Medulla oblongata (tissue), 1 donor: ENCODE measurements at regions not wholly inside any gene's neighbourhood (a gene's known extent, or its start where the extent isn't known, plus 50 kb on each side); places are given as distances from the start of the nearest gene placed in this dataset.

Experiments
- DNase-seq: peaks from one replicate; pipeline ENCODE4 v3.0.0-alpha.2; 2015; ENCODE audit errors: extremely low spot score

DNA sequence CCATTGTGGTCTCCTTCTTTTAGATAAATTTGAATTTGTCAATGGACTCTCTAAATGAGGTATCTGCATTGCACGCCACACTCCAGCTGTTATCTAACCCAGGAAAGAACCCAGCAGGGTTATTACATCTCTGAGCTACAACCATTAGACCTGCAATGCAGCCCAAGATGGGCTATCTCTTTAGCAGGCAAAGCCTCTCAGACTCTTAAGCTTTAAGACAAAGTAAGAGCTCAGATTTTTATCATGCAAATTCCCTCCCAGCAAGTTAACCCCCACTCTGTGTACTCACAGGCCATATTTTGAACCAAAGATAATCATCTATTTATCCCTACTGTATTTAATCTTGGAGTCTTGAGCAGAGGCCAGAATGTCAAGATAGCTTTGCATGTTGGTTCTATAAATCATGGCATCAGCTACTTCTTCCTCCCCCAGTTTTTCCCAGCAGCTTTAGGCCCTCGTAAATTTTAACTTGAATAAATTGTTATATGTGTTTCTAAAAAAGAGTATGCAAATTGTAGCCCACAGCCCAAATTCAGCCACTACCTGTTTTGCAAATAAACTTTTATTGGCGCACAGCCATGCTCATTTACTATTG, 273.7 kb upstream of the PKDCC start:
- no peak for DNase-seq

DNA sequence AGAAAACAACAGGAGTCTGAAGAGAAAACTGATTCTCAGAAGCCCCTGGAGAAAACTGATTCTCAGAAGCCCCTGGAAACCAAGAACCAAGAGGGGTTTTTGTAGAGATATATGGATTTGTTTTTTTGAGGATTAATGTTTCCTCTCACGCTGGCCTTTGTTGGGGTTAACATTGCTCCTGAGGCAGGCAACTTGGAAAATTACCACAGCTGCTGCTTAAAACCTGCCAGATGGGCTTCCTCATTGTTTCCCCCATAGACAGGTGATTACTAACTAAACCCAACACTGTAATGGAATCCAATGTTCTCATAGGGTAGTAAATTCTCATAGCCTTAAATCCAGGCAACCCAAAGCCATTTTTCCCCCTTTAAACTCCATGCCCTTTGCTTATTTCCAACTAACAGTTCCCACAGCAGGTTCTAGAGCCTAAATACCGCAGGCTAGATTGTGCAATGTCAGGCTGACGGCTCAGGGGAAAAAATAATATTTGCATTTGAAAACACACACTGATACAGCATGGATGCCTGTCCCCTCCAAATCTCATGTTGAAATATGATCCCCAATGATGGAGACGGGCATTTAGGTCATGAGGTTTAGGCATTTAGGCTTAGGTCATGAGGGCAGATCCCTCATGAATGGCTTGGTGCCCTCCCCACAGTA, 272.3 kb upstream of the PKDCC start:
- no peak for DNase-seq

DNA sequence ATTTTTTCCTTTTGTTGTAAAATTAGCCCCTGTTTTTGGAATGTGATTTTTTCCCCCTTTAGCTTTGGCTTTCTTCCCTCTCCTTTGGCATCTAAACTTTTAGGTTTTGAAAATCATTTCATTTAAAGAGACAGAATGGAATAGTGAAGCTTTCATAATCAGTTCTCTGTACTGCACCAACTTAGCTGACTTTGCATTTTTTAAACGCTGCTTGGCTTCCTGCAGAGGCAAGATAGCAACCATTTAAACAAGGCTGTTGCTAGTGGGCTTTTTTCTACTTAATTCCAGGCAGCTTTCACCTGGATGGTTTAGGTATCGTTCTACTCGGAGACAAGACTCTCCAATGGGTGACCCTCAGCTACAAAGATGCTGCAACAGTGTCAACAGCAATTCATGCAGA, 267.9 kb upstream of the PKDCC start:
- DNase-seq = no peak

DNA sequence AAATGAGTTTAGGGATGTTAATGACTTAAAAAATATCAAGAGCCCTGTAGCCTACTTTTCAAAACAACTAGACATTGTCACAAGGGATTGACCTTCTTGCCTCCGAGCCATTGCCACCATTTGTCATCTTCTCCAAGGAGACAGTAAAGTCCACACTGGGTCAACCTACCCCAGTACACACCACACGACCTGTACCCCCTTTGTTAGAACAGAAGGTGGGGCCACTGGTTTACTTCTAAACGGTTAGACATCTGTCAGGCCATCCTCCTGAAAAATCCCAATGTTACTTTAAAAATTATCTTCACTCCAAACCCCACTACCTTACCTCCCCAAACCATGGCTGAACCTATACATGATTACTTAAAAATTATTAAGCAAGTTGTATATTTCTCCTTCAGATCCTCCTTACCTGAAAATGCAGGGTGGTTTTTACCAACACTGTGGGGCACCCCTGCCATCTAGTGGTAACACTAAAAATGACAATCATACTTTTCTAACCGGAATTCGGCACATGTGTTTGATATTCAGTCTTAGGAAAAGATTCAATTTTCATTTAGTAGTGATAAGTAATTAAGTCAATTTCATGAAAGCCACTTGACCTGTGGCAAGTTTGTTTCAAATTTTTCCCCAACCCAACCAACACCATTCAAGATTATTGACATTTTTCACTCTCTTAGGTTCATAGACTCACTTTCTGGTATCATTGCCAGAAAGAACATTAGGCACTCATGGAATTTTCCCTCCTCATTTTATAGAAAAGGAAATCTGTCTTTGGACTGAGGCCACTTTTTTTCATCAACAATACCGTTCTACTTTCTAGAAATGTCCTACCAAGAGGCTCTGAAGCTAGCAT, 265.3 kb upstream of the PKDCC start:
- peak; percentile 52 for DNase-seq

DNA sequence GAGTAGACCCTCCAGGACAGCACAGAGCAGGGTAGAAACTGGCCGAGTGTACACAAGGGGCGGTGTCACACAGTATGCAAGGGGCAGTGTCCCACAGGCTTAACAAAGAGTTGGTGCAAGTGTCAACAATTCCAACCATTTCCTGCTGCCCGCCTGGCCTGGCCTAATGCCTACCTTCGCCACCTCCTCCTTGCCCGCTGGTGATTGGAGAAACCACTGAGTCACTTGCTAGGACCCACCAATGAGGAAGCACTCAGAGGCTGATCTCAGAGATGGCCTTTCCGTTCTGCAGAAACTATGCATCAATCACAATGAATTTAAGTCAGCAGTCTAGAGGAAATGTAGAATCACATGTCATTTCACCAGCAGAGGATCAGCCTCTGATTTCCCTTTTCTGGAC, 263.3 kb upstream of the PKDCC start:
- no peak for DNase-seq

DNA sequence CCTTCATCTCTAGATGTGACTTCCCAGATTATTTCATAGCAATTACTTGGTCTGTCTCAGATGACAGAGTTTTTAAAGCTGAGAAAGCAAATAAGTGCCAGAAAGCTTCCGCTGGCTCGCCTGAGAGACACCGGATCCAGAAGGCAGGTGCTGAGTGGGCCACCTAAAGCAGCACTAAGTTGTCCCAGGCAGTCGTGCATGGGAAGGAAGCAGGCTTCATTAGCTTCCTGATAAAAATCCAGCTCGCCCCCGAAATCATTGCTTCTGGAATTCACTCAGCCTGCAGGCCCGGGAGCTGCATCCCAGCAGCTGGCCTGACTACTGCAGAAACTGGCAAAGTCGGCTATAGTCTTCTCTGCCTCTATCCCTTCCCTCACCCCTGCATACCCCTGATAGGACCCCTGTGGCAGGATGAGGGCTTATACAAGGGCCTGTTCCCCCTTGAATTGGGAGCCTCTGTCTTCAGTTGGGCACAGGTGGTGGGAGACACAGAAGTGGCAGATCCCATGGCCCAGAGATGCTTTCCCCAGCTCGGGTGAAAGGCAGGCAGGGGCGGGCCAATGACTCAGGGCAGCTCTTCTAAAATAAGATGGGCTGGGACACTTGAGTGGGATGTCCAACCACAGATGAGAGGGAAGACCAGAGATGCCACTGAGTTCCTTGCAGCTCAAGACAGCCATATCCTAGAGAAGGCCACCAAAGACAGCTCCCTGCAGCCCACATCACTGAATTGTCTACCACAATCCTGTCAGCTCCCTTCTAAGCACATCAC, 262.4 kb upstream of the PKDCC start:
- no peak for DNase-seq

DNA sequence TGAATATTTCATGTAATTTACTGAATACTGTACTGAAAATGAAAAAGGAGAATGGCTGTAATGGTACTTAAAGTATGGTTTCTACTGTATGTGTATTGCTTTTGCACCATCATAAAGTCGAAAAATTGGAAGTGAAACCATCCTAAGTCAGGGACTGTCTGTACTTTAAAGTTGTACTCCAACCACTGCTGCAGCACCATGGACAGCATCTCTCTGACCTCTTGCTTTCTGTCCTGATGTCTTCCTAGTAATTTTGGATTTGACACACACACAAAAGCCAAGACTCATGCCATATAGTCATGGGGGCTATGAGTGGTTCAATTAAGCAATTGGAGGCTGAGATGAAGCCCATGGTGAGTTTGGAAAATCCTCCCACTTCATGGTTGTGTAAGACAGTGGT, 256.3 kb upstream of the PKDCC start:
- DNase-seq = no peak

DNA sequence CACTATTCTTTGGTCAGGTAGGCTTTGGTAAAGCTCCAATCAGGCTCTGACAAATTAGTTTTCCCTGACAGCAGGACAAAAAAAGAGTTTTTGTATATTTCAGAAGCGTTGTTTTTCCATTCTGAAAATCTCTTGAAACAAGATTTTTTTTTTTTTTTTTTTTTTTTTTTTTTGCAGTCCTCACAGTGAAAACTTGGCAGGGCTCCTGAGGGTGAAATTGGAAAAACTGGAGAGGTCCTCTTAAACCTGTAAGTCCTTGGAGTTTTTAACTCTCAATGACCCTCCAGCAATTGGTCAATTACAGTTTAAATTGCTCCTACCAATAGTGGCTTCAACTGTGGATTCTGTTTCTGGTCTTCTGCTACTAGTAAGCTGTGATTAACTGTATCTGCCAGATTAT, 244.5 kb upstream of the PKDCC start:
- DNase-seq = no peak

DNA sequence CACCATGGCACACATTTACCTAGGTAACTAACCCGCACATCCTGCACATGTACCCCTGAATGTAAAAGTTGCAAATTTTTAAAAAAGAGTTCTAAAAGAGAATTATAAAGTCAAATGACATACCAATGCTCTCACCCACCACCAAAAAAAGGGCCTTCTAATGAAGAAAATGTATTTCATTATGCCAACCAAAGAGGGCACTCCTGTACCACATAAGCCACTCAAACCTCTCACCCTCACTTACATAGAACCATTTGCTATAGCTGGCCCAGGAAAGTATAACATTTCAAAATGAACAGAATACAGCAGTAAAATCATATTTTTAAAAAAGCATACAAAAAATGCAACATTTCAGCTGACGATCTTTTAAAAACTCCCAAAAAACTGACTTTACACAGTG, 241.5 kb upstream of the PKDCC start:
- DNase-seq = no peak

DNA sequence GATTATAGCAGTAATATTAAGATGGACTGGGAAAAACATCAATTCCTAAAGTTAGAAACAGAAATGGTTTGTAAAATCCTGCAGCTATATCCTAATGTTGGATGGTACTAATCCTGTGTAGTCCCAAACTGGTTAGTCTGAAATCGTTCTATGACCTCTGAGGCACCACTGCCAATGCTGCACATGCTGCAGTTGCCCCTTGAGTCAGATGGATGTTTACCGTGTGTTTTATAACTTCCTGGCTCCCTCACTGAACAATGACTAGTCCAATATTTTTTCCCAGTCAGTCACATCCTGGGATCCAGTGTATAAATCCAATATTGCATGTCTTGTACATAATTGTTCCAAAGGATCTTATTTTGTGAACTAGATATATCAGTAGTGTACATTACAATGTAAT, 226.7 kb upstream of the PKDCC start:
- no peak for DNase-seq

DNA sequence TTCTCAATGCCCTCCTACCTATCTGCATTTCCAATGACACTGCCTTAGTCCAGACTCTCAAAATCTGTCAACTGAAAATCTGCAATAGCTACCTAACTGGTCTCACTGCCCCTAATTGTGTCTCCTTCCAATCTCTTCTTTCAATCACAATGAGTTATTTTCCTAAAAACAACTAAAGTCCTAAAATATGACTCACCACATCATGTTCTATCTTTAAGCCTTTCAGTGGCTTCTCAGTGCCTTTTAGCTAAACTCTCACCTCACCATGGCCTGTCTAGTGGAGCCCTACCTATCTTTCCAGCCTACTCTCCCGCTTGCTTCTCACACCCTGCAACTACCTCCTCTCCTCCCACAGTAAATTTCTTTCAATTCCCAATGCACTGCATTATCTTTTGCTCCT, 220.9 kb upstream of the PKDCC start:
- DNase-seq = no peak

DNA sequence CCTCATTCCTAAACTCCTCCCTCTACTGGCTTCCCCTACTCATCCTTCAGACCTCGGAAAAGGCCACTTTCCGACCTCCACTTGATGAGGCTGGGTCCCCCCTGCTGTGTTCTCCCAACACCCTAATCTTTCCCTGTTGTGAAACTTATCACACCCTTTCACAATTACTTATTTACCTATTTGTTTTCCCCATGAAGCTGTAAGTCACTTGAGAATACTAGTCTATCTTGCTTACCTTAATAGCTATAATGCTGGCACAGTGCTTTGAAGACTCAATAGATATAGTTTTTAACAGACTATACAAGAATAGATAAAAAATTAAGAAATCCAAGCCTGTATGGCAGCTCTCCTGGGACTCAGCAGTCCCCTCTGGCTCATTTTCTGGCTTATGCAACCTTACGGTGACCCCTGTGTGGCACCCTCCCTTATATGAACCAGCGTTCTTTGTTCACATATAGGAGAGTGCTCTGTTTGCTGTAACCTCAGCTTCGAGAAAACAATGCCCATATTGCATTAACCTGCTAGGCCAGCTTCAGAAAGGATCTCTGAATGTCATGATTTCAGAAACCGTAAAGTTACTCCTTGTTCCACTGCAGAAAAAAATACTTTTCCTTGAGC, 220.4 kb upstream of the PKDCC start:
- no peak for DNase-seq

DNA sequence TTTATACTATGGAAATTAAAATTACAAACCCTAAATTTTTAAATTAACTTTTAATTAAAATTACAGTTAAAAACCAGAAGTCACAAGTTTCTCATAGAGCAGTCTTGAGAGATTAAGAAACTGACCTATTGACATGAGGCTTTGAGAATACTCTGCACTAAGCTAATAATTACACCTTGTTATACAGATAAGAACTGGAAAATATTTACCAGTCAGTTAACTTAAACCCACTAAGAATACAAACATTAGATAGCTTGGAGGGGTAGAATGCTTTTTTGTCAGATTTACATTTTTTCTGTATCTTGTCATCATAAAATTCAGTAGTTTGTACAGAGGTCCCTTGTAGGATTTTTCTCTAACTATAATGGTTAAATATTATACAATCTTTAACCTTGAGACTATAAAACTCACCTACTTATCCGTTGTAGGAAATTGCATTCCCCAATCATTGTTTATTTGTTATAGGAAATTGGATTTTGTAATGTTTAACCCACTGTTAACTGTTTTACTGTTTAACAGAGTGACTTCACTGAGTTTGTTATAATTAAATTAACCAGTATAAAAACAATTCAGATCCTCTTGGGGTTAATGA, 219.7 kb upstream of the PKDCC start:
- DNase-seq = no peak

DNA sequence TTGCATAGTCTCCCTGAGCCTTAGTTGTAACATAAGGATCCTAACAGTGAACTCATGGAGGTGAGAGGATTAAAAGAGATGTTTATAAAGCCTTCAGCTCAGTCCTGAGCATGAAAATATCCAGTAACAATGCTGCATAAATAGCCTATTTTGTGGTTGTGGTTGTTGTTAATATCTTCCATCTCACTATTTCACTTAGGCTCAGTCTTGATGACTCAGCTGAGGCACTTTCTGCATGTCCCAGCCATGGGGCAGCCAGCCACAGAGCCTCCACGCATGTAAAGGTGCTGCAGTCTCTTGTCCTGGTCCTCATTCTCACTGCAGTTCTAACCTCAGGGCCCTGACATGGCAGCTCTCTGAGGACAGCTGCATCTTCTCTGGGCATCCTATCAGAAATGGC, 218.8 kb upstream of the PKDCC start:
- no peak for DNase-seq

DNA sequence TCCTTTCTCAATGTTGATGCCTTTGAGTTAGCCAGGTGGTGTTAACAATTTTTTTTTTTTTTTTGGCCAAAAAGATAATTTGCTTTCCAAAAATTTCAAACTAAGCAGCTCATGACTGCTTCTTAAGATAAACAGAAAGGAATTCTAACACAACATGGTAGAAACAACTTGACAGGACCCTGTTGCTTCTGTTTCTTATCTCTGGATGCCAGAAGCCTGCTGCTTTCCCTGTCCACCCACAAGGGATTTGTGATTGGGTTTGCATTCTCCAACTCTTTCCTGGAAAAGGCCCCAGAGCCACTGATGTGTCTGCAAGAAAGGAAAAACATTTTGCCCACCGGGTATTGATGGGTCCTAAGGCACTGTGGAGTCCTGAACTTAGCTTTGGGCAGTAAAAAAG, 217.2 kb upstream of the PKDCC start:
- DNase-seq = no peak

DNA sequence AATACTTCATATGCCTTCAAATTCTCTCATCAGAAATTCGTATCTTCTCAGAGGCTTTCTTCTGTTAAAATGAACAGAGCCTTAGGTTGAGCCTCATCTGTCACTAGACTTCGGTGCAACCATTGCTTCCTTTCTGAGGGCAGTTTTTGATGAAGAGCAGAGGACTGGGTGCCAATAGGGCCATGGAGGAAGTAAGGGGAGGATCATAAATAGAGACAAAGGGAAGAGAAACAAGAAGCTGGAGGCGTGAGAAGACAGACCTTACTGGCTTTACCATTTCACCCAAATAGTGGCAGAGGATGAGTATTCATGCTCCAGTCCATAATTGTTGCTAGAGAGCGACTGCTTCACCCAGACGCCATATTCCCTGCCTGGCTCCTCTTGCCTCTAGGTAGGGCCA, 215.6 kb upstream of the PKDCC start:
- peak; percentile 53 for DNase-seq

DNA sequence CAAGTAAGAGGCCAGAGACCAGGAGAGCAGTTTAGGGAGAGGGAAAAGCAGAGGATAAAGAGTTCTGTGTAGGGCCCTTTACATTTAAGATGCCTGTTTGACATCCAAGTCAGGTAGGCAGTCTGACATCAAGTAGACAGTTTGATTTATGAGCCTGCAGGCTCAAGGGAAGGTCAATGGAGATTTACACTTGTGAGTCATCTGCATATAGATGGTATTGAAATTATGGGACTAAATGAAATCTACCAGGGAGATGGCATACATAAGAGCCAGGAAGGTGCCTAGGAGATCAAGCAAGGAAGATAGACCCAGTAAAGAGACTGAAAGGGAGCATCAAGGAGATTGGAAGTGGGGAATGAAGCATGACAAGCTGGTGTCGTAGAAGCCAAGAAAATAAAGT, 212.4 kb upstream of the PKDCC start:
- DNase-seq = no peak

DNA sequence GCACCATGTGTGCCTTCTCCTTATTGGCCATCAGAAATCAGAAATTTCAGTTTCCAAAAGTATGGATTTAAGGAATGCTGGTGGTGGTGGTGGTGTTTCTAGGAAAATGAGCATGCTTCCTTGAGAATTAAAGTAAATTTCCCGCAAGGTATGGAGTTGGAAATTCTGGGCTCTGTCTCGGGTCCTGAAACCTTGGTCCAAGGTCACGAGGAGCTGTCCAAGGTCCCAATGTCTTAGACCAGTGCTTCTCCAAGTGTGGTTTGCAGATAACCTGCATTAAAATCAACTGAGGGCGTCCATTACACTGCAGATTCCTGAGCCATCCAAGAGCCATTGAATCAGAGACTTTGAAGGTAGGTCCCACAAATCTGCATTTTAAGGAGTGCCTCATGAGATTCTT, 210.9 kb upstream of the PKDCC start:
- DNase-seq = no peak

DNA sequence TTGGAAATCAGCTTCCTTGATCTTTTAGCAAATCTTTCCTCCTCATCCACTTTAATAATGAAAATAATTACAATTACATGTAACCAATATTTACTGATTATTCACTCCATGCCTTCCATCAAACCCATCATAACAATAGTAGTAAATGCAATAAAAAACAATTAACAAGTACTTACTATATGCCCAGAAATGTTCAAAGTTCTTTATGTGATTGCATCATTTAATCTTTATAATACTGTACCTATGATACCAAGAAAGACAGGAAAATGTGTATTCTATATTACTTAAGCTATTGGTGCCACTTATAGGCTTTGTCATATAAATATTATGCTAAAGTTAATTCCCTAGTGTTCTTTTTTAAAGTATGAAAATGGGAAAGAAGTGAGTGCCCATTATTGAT, 210.2 kb upstream of the PKDCC start:
- DNase-seq = no peak

DNA sequence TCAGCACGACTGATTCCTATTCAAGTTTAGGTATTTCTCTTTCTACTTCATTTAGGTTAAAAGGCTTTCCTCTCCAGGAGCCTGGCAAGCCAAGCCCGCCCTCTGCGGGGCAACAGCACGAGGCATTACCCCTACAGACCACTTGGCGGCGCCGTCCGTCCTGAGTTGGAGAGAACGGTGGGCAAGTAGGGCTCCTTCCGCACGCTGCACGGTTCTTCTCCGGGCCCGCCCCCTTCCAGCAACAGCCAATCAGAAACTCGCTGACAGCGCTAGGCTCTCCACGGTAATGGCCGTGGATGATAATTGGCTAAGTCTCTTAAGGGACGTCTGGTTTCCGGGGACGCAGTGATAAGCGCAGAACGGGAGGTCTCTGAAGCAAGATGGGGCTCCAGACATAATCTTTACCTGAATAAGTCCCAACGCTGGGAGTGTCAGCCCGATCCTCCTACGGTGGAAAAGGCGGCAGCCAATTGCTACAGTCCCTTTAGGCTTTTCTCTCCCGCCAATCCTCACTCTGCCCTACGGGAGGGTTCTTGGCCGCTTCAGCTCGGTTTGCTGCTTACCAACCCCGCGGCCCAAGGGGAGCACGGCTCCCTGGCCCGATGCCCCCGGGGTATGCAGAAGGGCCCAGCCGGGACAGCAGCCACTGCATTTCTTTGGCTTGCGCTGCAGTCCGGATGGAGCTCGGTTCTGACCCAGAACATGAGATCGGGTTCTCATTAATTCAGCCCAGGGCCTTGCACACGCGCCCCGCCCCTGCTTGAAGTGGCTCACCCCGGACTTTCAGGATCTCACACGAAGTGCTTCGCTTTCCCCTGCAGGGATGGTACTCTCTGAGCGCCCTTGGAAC, 206.9 kb upstream of the PKDCC start:
- peak; percentile 98 for DNase-seq

DNA sequence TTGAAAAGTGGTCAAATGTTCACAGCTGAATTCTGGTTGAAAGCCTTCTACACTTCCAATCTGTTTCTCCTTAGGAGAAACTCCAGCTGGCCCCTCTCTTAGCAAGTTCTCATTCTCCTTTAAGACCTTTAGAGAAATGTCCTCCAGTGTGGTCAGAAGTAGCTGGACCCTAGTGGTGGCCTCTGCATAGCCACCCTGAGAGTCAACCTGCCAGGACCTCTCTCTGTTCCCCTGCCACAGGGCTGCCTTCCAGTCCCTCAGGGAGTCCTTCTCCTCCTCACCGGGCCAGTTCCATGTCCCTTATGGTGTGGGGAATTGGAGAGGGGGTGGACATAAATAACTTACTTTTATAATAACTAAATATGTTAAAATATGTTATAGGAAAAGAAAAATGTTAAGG, 200.9 kb upstream of the PKDCC start:
- no peak for DNase-seq
